ENCODE measurements at regions not wholly inside any gene's neighbourhood (a gene's known extent, or its start where the extent isn't known, plus 50 kb on each side); places are given as distances from the start of the nearest gene placed in this dataset.

GRCh38 chr2:226431288-226431948, 368.2 kb downstream of the IRS1 start:
- peaks cover 0 to 34% (median 21%) of the 10 kb centered on the region in 4 donors for H3K4me1 ChIP-seq (ENCODE audit: control insufficient read depth in 4 of 4, insufficient read depth in 4 of 4, low read length in 3 of 4)
- H3K9ac ChIP-seq (ENCODE audit: low read depth in 1 of 2, low read length in 2 of 2), result no peak overlapping the region
- H3K36me3 ChIP-seq (ENCODE audit: control insufficient read depth in 4 of 4, insufficient read depth in 3 of 4, low read depth in 1 of 4, low read length in 3 of 4), result no peaks in the 10 kb centered on the region
- no peaks in the 10 kb centered on the region for H3K27me3 ChIP-seq (ENCODE audit: control insufficient read depth in 4 of 4, insufficient read depth in 4 of 4, low read length in 3 of 4)
- no peaks in the 10 kb centered on the region for H3K9me3 ChIP-seq (ENCODE audit: control insufficient read depth in 4 of 4, low read length in 3 of 4)
- TF ChIP-seq GABPA (IDR thresholded peaks at IDR 0.05 in 1 of 2, conservative IDR thresholded peaks at IDR 0.05 in 1 of 2) (no peak), JUND (IDR thresholded peaks at IDR 0.05) (no peak), CTCF (IDR thresholded peaks at IDR 0.05; ENCODE audit: low read depth, low read length, missing input control) (no peak), TAF1 (conservative IDR thresholded peaks at IDR 0.05) (no peak), YY1 (IDR thresholded peaks at IDR 0.05) (no peak), EGR1 (IDR thresholded peaks at IDR 0.05; ENCODE audit: low read depth in 2 of 2) (no peak), FOXA1 (IDR thresholded peaks at IDR 0.05) (no peak), RXRA (IDR thresholded peaks at IDR 0.05) (no peak), HNF4G (IDR thresholded peaks at IDR 0.05) (no peak), HNF4A (conservative IDR thresholded peaks at IDR 0.05) (no peak), REST (IDR thresholded peaks at IDR 0.05) (no peak), RAD21 (IDR thresholded peaks at IDR 0.05) (no peak), ZBTB33 (IDR thresholded peaks at IDR 0.05) (no peak), MAX (IDR thresholded peaks at IDR 0.05) (no peak), NR2F2 (IDR thresholded peaks at IDR 0.05) (no peak), FOXA2 (IDR thresholded peaks at IDR 0.05) (no peak), SP1 (IDR thresholded peaks at IDR 0.05) (no peak), ATF3 (IDR thresholded peaks at IDR 0.05) (no peak)
- 76% methylated on average over 2 of the region's 2 CpGs for WGBS
- no peak overlapping the region for H3K27ac ChIP-seq (ENCODE audit: low read depth in 1 of 2, low read length in 2 of 2)
- no peak overlapping the region for H3K4me3 ChIP-seq (ENCODE audit: low read depth in 1 of 3, low read length in 3 of 3)
- DNase-seq (ENCODE audit: low spot score), result no peak

All from liver (tissue), 8 donors.